NCI-H345 (cell line): ENCODE measurements at regions not wholly inside any gene's neighbourhood (a gene's known extent, or its start where the extent isn't known, plus 50 kb on each side); places are given as distances from the start of the nearest gene placed in this dataset.
"Not testable (repeated sequence)": the region's sequence is repeated elsewhere in the genome, so short reads cannot be mapped to it uniquely, and the experiment has no call there.

ENCODE experiments used
- DNase-seq: peaks from one replicate; lab custom pipeline; 2025; lab: John Stamatoyannopoulos, UW

- DNase-seq: no peak
These were observed 75.1 kb downstream of the HAUS1 start for GRCh38 chr18:46179306-46179705.

- no peak for DNase-seq
These were observed 78.6 kb downstream of the HAUS1 start for GRCh38 chr18:46182633-46183358.

- not testable (repeated sequence) for DNase-seq
These were observed 80.1 kb downstream of the HAUS1 start for GRCh38 chr18:46184296-46184695.

- DNase-seq: no peak
These were observed 80.5 kb downstream of the HAUS1 start for GRCh38 chr18:46184727-46185126.

GRCh38 chr18:46190667-46191066 lies 86.5 kb downstream of the HAUS1 start:
- DNase-seq: no peak

- DNase-seq: no peak
These were observed 92.5 kb downstream of the HAUS1 start for GRCh38 chr18:46196627-46197243.

- peak; percentile 11 for DNase-seq
These were observed 95.4 kb downstream of the HAUS1 start for GRCh38 chr18:46199515-46200147.

- DNase-seq: not testable (repeated sequence)
These were observed 96.2 kb downstream of the HAUS1 start for GRCh38 chr18:46200178-46201055.

- DNase-seq: no peak
These were observed 100.0 kb downstream of the HAUS1 start for GRCh38 chr18:46204143-46204542.

GRCh38 chr18:46207985-46208384 lies 103.8 kb downstream of the HAUS1 start:
- DNase-seq: no peak

- no peak for DNase-seq
These were observed 105.0 kb downstream of the HAUS1 start for GRCh38 chr18:46209161-46209560.

GRCh38 chr18:46211816-46212215 lies 107.6 kb downstream of the HAUS1 start:
- DNase-seq: no peak

GRCh38 chr18:46212398-46212797 lies 108.2 kb downstream of the HAUS1 start:
- no peak for DNase-seq

GRCh38 chr18:46213295-46213694 lies 109.1 kb downstream of the HAUS1 start:
- no peak for DNase-seq

GRCh38 chr18:46214435-46214834 lies 110.2 kb downstream of the HAUS1 start:
- no peak for DNase-seq

GRCh38 chr18:46215902-46216723 lies 111.9 kb downstream of the HAUS1 start:
- no peak for DNase-seq

- no peak for DNase-seq
These were observed 115.9 kb downstream of the HAUS1 start for GRCh38 chr18:46220116-46220515.

GRCh38 chr18:46222093-46222492 lies 117.9 kb downstream of the HAUS1 start:
- no peak for DNase-seq

GRCh38 chr18:46222710-46223360 lies 118.7 kb downstream of the HAUS1 start:
- DNase-seq: no peak

- no peak for DNase-seq
These were observed 120.1 kb downstream of the HAUS1 start for GRCh38 chr18:46224181-46224775.
